GM19467 (cell line): ENCODE measurements at regions not wholly inside any gene's neighbourhood (a gene's known extent, or its start where the extent isn't known, plus 50 kb on each side); places are given as distances from the start of the nearest gene placed in this dataset.

Experiments used
- ATAC-seq: cut with Tn5 transposase; IDR thresholded peaks from one replicate; pipeline ENCODE4 v1.9.1; 2021; ENCODE audit warnings: mild to moderate bottlenecking, moderate library complexity; ENCODE audit not compliant: unreplicated experiment

DNA sequence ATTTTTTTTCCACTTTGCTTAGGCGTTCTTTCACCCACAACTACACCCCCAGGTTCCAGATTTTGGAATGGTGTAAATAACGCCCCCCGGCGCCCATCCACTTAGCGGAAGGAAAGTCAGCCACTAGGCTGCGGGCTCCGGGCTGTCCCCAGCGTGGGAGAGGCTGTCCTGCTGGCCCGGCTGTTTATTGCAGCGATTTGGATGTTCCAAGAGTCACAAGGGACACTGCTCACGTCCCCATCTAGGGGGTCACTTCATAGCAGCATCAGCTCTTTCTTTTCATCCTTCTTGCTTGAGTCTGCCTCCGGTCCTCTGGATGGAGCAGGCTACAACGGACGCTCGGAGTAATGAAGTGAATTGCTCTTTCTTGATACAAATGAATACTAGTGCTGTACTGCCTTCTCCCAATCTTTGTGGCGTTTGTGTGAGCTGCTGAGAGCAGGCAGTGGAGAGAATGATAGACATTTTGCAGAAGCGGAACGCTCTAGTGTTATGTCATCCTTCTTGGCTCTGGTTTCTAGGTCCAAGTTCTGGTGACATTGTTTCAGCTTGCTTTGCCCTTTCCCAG is 50.7 kb upstream of the PAIP2B start:
- ATAC-seq: no peak

DNA sequence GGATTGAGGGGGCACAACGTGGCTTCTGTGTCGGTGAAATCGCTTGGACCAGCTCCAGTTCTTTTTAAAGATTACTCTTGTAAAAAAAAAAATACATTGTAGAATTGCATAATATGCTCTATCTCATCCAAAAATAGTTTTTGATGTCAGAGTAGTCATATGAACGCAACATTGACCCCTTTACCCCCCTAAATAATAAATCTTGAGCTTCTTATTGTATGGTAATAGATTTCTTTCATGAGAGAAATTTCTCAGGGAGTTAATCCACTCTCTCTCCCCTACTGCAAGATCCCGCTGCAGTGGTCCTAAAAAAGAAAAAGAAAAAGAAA is 50.2 kb upstream of the PAIP2B start:
- no peak for ATAC-seq

DNA sequence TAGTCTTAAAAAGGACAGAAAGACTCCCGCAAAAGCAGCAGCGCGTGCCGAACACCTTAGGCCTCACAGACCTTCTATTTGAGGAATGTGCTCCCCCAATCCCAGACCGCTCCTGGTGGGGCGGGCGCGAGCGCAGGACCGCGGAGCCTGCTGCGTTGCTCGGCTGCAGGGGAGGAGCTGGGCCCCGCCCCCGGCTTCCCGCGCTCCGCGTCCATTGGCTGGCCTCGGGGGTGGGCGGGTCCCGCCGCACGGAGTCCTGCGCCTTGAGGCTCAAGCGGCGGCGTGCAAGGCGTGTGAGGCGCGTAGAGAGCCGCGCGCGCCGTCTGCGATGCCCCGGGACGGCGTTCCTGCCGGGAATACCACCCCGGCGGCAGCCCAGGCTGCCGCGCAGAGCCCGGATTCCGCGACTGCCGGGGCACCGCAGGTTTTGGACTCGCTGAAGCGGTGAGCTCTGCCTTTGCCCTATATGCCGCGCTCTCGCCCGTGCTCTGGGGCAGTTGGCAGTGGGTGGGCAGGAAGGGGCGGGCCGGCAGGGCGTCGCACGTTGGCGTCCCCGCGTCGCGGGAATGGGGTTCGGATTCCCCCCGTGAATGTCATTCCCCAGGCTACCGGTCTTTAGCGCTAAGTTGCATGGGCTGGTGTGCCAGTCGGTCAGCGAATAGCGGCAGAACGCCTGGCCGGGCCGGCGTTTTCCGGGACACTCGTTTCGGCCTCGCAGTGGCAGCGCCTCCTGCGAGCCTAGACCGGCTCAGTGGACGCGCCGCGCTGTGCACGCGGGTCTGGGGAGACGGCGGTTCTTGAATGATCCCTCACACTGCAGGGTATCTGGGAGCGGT is 49.6 kb upstream of the PAIP2B start:
- peak; percentile 99 for ATAC-seq
